ENCODE measurements at regions not wholly inside any gene's neighbourhood (a gene's known extent, or its start where the extent isn't known, plus 50 kb on each side); places are given as distances from the start of the nearest gene placed in this dataset.

GRCh38 chr4:19774690-19775256, 476.9 kb upstream of the SLIT2 start:
- no peaks in the 10 kb centered on the region for H3K9me3 ChIP-seq (ENCODE audit: insufficient read depth, low read length)
- H4K20me1 ChIP-seq (ENCODE audit: low read depth, low read length), result no peaks in the 10 kb centered on the region
- no peak overlapping the region for H2AFZ ChIP-seq (ENCODE audit: low read depth, low read length, severe bottlenecking)
- no peaks in the 10 kb centered on the region for H3K79me2 ChIP-seq (ENCODE audit: insufficient read depth, low read length)
- H3K27ac ChIP-seq (ENCODE audit: low read depth, low read length), result no peak overlapping the region
- H3K9me2 ChIP-seq (replicated peaks; ENCODE audit: insufficient read depth, low read length), result no peaks in the 10 kb centered on the region
- H3K36me3 ChIP-seq (ENCODE audit: low read length), result no peaks in the 10 kb centered on the region
- H3K9ac ChIP-seq (ENCODE audit: low read length), result no peak overlapping the region
- no peaks in the 10 kb centered on the region for H3F3A ChIP-seq (ENCODE audit: insufficient read depth)
- no peak for TF ChIP-seq CTCF (IDR thresholded peaks at IDR 0.05; ENCODE audit: insufficient read depth, low read length, poor library complexity, severe bottlenecking)
- TF ChIP-seq EZH2phosphoT487 (conservative IDR thresholded peaks at IDR 0.05; ENCODE audit: low read length), result no peak
- H3K4me3 ChIP-seq (ENCODE audit: insufficient read depth, low read length, poor library complexity, severe bottlenecking), result no peak overlapping the region
- H3K27me3 ChIP-seq (ENCODE audit: low read length), result no peaks in the 10 kb centered on the region
- no peak overlapping the region for H3K4me2 ChIP-seq (ENCODE audit: low read depth, low read length, poor library complexity, severe bottlenecking)

GRCh38 chr4:19772581-19772980, 479.1 kb upstream of the SLIT2 start:
- H3K27ac ChIP-seq (ENCODE audit: low read depth, low read length), result no peak overlapping the region
- H3K9me3 ChIP-seq (ENCODE audit: insufficient read depth, low read length), result no peaks in the 10 kb centered on the region
- H3K4me3 ChIP-seq (ENCODE audit: insufficient read depth, low read length, poor library complexity, severe bottlenecking), result no peak overlapping the region
- no peak overlapping the region for H3K4me2 ChIP-seq (ENCODE audit: low read depth, low read length, poor library complexity, severe bottlenecking)
- no peaks in the 10 kb centered on the region for H4K20me1 ChIP-seq (ENCODE audit: low read depth, low read length)
- no peaks in the 10 kb centered on the region for H3K9me2 ChIP-seq (replicated peaks; ENCODE audit: insufficient read depth, low read length)
- H3K27me3 ChIP-seq (ENCODE audit: low read length), result no peaks in the 10 kb centered on the region
- no peaks in the 10 kb centered on the region for H3K79me2 ChIP-seq (ENCODE audit: insufficient read depth, low read length)
- no peaks in the 10 kb centered on the region for H3K36me3 ChIP-seq (ENCODE audit: low read length)
- TF ChIP-seq CTCF (IDR thresholded peaks at IDR 0.05; ENCODE audit: insufficient read depth, low read length, poor library complexity, severe bottlenecking), result no peak
- no peak for TF ChIP-seq EZH2phosphoT487 (conservative IDR thresholded peaks at IDR 0.05; ENCODE audit: low read length)
- no peak overlapping the region for H3K9ac ChIP-seq (ENCODE audit: low read length)
- no peak overlapping the region for H2AFZ ChIP-seq (ENCODE audit: low read depth, low read length, severe bottlenecking)
- no peaks in the 10 kb centered on the region for H3F3A ChIP-seq (ENCODE audit: insufficient read depth)

GRCh38 chr4:19756661-19757060, 495.0 kb upstream of the SLIT2 start:
- H3K36me3 ChIP-seq (ENCODE audit: low read length), result no peaks in the 10 kb centered on the region
- no peak overlapping the region for H3K27ac ChIP-seq (ENCODE audit: low read depth, low read length)
- no peaks in the 10 kb centered on the region for H3K79me2 ChIP-seq (ENCODE audit: insufficient read depth, low read length)
- no peaks in the 10 kb centered on the region for H3F3A ChIP-seq (ENCODE audit: insufficient read depth)
- no peak overlapping the region for H3K4me3 ChIP-seq (ENCODE audit: insufficient read depth, low read length, poor library complexity, severe bottlenecking)
- H2AFZ ChIP-seq (ENCODE audit: low read depth, low read length, severe bottlenecking), result no peak overlapping the region
- H3K9me3 ChIP-seq (ENCODE audit: insufficient read depth, low read length), result no peaks in the 10 kb centered on the region
- TF ChIP-seq CTCF (IDR thresholded peaks at IDR 0.05; ENCODE audit: insufficient read depth, low read length, poor library complexity, severe bottlenecking) (no peak), EZH2phosphoT487 (conservative IDR thresholded peaks at IDR 0.05; ENCODE audit: low read length) (no peak)
- H4K20me1 ChIP-seq (ENCODE audit: low read depth, low read length), result no peaks in the 10 kb centered on the region
- no peak overlapping the region for H3K4me2 ChIP-seq (ENCODE audit: low read depth, low read length, poor library complexity, severe bottlenecking)
- no peaks in the 10 kb centered on the region; the same call in 1 of the 2 replicates for H3K9me2 ChIP-seq (replicated peaks; ENCODE audit: insufficient read depth, low read length)
- H3K9ac ChIP-seq (ENCODE audit: low read length), result no peak overlapping the region
- H3K27me3 ChIP-seq (ENCODE audit: low read length), result no peaks in the 10 kb centered on the region

Data from SU-DHL-6 (cell line).